ENCODE measurements at regions not wholly inside any gene's neighbourhood (a gene's known extent, or its start where the extent isn't known, plus 50 kb on each side); places are given as distances from the start of the nearest gene placed in this dataset.

- no peak for TF ChIP-seq JUND (IDR thresholded peaks at IDR 0.05)
- no peak for TF ChIP-seq CTCF (IDR thresholded peaks at IDR 0.05; ENCODE audit: low read depth, low read length, missing input control)
- no peak for TF ChIP-seq MAX (IDR thresholded peaks at IDR 0.05)
- TF ChIP-seq REST (IDR thresholded peaks at IDR 0.05) = no peak
- TF ChIP-seq SP1 (IDR thresholded peaks at IDR 0.05) = no peak
- no peak for TF ChIP-seq EGR1 (IDR thresholded peaks at IDR 0.05; ENCODE audit: low read depth in 2 of 2)
- TF ChIP-seq RXRA (IDR thresholded peaks at IDR 0.05) = no peak
- no peak for TF ChIP-seq GABPA (IDR thresholded peaks at IDR 0.05 in 1 of 2, conservative IDR thresholded peaks at IDR 0.05 in 1 of 2)
- TF ChIP-seq TAF1 (conservative IDR thresholded peaks at IDR 0.05) = no peak
- TF ChIP-seq NR2F2 (IDR thresholded peaks at IDR 0.05) = no peak
- no peak for TF ChIP-seq RAD21 (IDR thresholded peaks at IDR 0.05)
- no peak for TF ChIP-seq YY1 (IDR thresholded peaks at IDR 0.05)
- TF ChIP-seq ATF3 (IDR thresholded peaks at IDR 0.05) = no peak
Observed at GRCh38 chr3:171979081-171979480, 60.3 kb upstream of the FNDC3B start.
